CD14-positive monocyte (primary cell): ENCODE measurements at regions not wholly inside any gene's neighbourhood (a gene's known extent, or its start where the extent isn't known, plus 50 kb on each side); places are given as distances from the start of the nearest gene placed in this dataset.

Experiments
- DNase-seq, 3 donors: peaks; one replicate each; pipeline ENCODE4 v3.0.0-alpha.2; 2011 to 2022
- H2AFZ ChIP-seq: 2 replicates; pipeline ENCODE4 v1.6.0; 2012; ENCODE audit warnings: mild to moderate bottlenecking, low read depth, low read length, inconsistent platforms; ENCODE audit not compliant: insufficient read depth, poor library complexity, severe bottlenecking
- H3K27ac ChIP-seq, 2 donors: 1 replicate in 1 of 2; 2 replicates in 1 of 2; pipeline ENCODE4 v1.5.1; 2012 to 2013; ENCODE audit warnings: low read length in 2 of 2, control low read depth in 1 of 2, inconsistent platforms in 1 of 2, low read depth in 1 of 2, mild to moderate bottlenecking in 1 of 2
- H3K27me3 ChIP-seq, 2 donors: one replicate each; pipeline versions ENCODE4 v1.6.0 to v1.6.1; 2011 to 2013; ENCODE audit warnings: low read length in 2 of 2; ENCODE audit not compliant: control insufficient read depth in 2 of 2, insufficient read depth in 2 of 2
- H3K36me3 ChIP-seq, 2 donors: replicated peaks in 1 of 2; 1 replicate in 1 of 2; 2 replicates in 1 of 2; pipeline versions ENCODE4 v1.5.1 to v1.6.1; 2012 to 2013; ENCODE audit warnings: low read length in 2 of 2, control low read depth in 1 of 2, inconsistent platforms in 1 of 2, mild to moderate bottlenecking in 1 of 2; ENCODE audit not compliant: insufficient read depth in 2 of 2, control insufficient read depth in 1 of 2
- H3K4me1 ChIP-seq, 2 donors: 1 replicate in 1 of 2; 2 replicates in 1 of 2; pipeline versions ENCODE4 v1.5.1 to v1.6.1; 2012 to 2013; ENCODE audit warnings: low read length in 2 of 2, control low read depth in 1 of 2, inconsistent platforms in 1 of 2, mild to moderate bottlenecking in 1 of 2, moderate library complexity in 1 of 2; ENCODE audit not compliant: insufficient read depth in 2 of 2, control insufficient read depth in 1 of 2
- H3K4me2 ChIP-seq: replicated peaks from 2 replicates; pipeline ENCODE3; 2012; ENCODE audit warnings: low read length, moderate library complexity, mild to moderate bottlenecking; ENCODE audit not compliant: poor library complexity, severe bottlenecking; ENCODE audit errors: extremely low read depth
- H3K4me3 ChIP-seq, 3 experiments: fragments of 200-600 bp in 1 of 3; sonication (generic) in 1 of 3; replicated peaks in 1 of 3; 1 replicate in 2 of 3; 2 replicates in 1 of 3; pipeline ENCODE4 v1.5.1; 2011 to 2013; ENCODE audit warnings: low read length in 3 of 3, mild to moderate bottlenecking in 3 of 3, control low read depth in 2 of 3, low read depth in 2 of 3, inconsistent platforms in 1 of 3, moderate library complexity in 1 of 3
- H3K79me2 ChIP-seq: 2 replicates; pipeline ENCODE4 v1.6.0; 2012; ENCODE audit warnings: mild to moderate bottlenecking, control low read depth, inconsistent platforms, low read length, moderate library complexity; ENCODE audit not compliant: insufficient read depth
- H3K9ac ChIP-seq: 2 replicates; pipeline ENCODE4 v1.6.0; 2017; ENCODE audit warnings: low read length, mild to moderate bottlenecking; ENCODE audit not compliant: insufficient read depth, poor library complexity, severe bottlenecking
- H3K9me3 ChIP-seq, 2 donors: replicated peaks in 1 of 2; 1 replicate in 1 of 2; 2 replicates in 1 of 2; pipeline versions ENCODE4 v1.5.1 to v1.6.1; 2012 to 2013; ENCODE audit warnings: low read length in 2 of 2, control low read depth in 1 of 2; ENCODE audit not compliant: control insufficient read depth in 1 of 2, insufficient read depth in 1 of 2
- H4K20me1 ChIP-seq: 2 replicates; pipeline ENCODE4 v1.6.0; 2012; ENCODE audit warnings: mild to moderate bottlenecking, low read length, control low read depth, moderate library complexity; ENCODE audit not compliant: insufficient read depth
- H3K27ac Mint-ChIP-seq, 7 donors: one replicate each; pipeline ENCODE4 v1.8.0; 2020; ENCODE audit warnings: mild to moderate bottlenecking in 7 of 7, mixed read lengths in 7 of 7, moderate library complexity in 6 of 7, inconsistent platforms in 2 of 7
- H3K27me3 Mint-ChIP-seq, 3 donors: one replicate each; pipeline ENCODE4 v1.8.0; 2021 to 2022; ENCODE audit warnings: low read depth in 3 of 3, mild to moderate bottlenecking in 3 of 3, mixed read lengths in 3 of 3, moderate library complexity in 3 of 3, inconsistent platforms in 1 of 3
- H3K36me3 Mint-ChIP-seq, 2 donors: one replicate each; pipeline ENCODE4 v1.8.0; 2020; ENCODE audit warnings: mixed read lengths in 2 of 2, inconsistent platforms in 1 of 2, mild to moderate bottlenecking in 1 of 2
- H3K4me1 Mint-ChIP-seq: one replicate; pipeline ENCODE4 v1.8.0; 2020; ENCODE audit warnings: mild to moderate bottlenecking, mixed read lengths
- H3K4me3 Mint-ChIP-seq, 2 donors: one replicate each; pipeline ENCODE4 v1.8.0; 2020; ENCODE audit warnings: mild to moderate bottlenecking in 2 of 2, mixed read lengths in 2 of 2, moderate library complexity in 1 of 2
- H3K9me3 Mint-ChIP-seq, 7 donors: one replicate each; pipeline ENCODE4 v1.8.0; 2020 to 2022; ENCODE audit warnings: mixed read lengths in 7 of 7, mild to moderate bottlenecking in 6 of 7, moderate library complexity in 6 of 7, inconsistent platforms in 2 of 7
- CTCF ChIP-seq: fragments of 200-600 bp; IDR thresholded peaks from one replicate; pipeline ENCODE4 v1.8.0; 2022; ENCODE audit warnings: antibody characterized with exemption, mild to moderate bottlenecking
- WGBS: methylation state at CpG from one replicate; pipeline ENCODE4 v1.1.5; 2013; ENCODE audit warnings: missing lambda C conversion rate; ENCODE audit not compliant: insufficient coverage; 5-methylcytosine and 5-hydroxymethylcytosine counted together
- intact Hi-C, 2 donors: fragments of 100-400 bp; cut with micrococcal nuclease; formaldehyde crosslinking; loops; one replicate each; pipeline versions ENCODE4 v1.15.0 to v1.15.1; 2023

DNA sequence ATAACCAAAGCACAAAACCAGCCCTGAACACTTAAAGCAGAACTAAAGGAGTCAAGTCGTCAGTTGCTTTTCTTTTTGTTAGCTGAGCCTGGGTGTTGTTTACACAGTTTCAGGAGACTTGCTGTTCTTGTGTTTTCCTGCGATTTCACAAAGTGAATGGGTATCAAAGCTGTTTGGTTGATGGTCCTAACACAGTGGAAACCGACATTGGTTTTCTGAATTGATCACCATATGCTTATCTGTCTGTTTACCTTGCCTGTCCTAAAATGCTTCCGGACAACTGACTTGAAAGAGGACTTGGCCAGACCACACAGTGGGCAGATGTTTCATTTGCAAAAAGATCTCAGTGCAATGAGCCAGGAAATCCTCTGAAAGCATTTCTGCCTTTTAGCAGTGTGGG lies 676.4 kb downstream of the PRELID2 start:
- 56% methylated on average over 1 of the region's 4 CpGs for WGBS
- H3K9me3 Mint-ChIP-seq = peaks cover 0 to 6% (median 2%) of the 10 kb centered on the region in 7 donors
- no peaks in the 10 kb centered on the region for H3K4me1 Mint-ChIP-seq

GRCh38 chr5:145157841-145158240 lies 677.3 kb downstream of the PRELID2 start:
- no peak overlapping the region for H3K4me3 ChIP-seq
- no peak overlapping the region for H3K9ac ChIP-seq
- H3K4me1 ChIP-seq = no peaks in the 10 kb centered on the region
- H3K27ac Mint-ChIP-seq = no peak overlapping the region
- no peak overlapping the region for H3K27ac ChIP-seq
- H3K4me2 ChIP-seq = no peak overlapping the region
- H3K27me3 Mint-ChIP-seq = no peaks in the 10 kb centered on the region
- H3K36me3 Mint-ChIP-seq = no peaks in the 10 kb centered on the region
- TF ChIP-seq CTCF = no peak
- H3K4me1 Mint-ChIP-seq = no peaks in the 10 kb centered on the region
- H3K27me3 ChIP-seq = no peaks in the 10 kb centered on the region
- no peaks in the 10 kb centered on the region for H3K36me3 ChIP-seq
- intact Hi-C loops = no loop called here
- H3K79me2 ChIP-seq = no peaks in the 10 kb centered on the region
- no peak overlapping the region for H2AFZ ChIP-seq
- peaks cover 0 to 6% (median 2%) of the 10 kb centered on the region in 7 donors for H3K9me3 Mint-ChIP-seq
- peaks cover 0 to 5% of the 10 kb centered on the region in 2 donors for H3K9me3 ChIP-seq
- no peak overlapping the region for H3K4me3 Mint-ChIP-seq
- no peaks in the 10 kb centered on the region for H4K20me1 ChIP-seq
- no peak for DNase-seq

More for the DNA sequence above, 676.4 kb downstream of the PRELID2 start:
- Histone ChIP-seq H3K9me3 (peaks cover 0 to 5% of the 10 kb centered on the region in 2 donors), H3K27me3 (no peaks in the 10 kb centered on the region), H4K20me1 (no peaks in the 10 kb centered on the region), H3K27ac (no peak overlapping the region), H3K9ac (no peak overlapping the region), H3K4me1 (no peaks in the 10 kb centered on the region), H3K36me3 (no peaks in the 10 kb centered on the region), H3K79me2 (no peaks in the 10 kb centered on the region), H2AFZ (no peak overlapping the region), H3K4me2 (no peak overlapping the region), H3K4me3 (no peak overlapping the region)
- H3K27ac Mint-ChIP-seq = no peak overlapping the region
- H3K36me3 Mint-ChIP-seq = no peaks in the 10 kb centered on the region
- H3K27me3 Mint-ChIP-seq = no peaks in the 10 kb centered on the region
- H3K4me3 Mint-ChIP-seq = no peak overlapping the region
- intact Hi-C loops = no loop called here
- DNase-seq = no peak
- no peak for TF ChIP-seq CTCF
